ENCODE measurements at regions not wholly inside any gene's neighbourhood (a gene's known extent, or its start where the extent isn't known, plus 50 kb on each side); places are given as distances from the start of the nearest gene placed in this dataset.

DNA sequence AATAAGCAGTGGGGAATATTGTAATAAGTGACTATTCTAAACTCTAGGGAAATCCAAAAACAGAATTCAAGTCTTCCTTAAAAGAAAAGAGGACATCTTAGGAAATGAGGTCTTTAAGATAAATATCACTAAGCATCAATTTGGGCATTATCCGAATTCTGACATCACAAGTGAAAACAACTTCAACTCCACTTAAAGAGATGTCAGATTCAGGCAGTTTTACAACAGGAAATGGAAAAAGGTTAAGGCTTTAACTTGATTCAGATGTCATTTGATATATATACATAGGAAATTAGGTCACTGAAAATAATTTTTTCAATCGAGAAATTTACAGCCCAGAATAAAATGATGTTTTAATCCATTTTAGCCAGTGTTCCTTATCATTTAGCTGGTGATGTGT is 435.4 kb downstream of the SETD4 start:
- POLR2A ChIA-PET: no interaction called here
- DNase-seq (ENCODE audit: low read depth, low spot score) (no peak), ATAC-seq (no peak)
- intact Hi-C loops (cut with micrococcal nuclease; ENCODE audit: unreplicated experiment) (no loop called here), in situ Hi-C loops (cut with HindIII; ENCODE audit: low pct_unique_long_range_greater_than_20kb, low sequenced_read_pairs) (no loop called here)
- no peak overlapping the region for H3K4me3 ChIP-seq (ENCODE audit: low read depth in 2 of 2, low read length in 2 of 2)
- BruUV-seq (replicated peaks): no TSS peak
- TF ChIP-seq TCF7L2 (IDR thresholded peaks at IDR 0.05; ENCODE audit: low read depth, low read length): no peak
- TF ChIP-seq SIN3A (IDR thresholded peaks at IDR 0.05; ENCODE audit: borderline replicate concordance, insufficient read depth, low read depth, low read length): no peak
- TF ChIP-seq, protein P1, sequence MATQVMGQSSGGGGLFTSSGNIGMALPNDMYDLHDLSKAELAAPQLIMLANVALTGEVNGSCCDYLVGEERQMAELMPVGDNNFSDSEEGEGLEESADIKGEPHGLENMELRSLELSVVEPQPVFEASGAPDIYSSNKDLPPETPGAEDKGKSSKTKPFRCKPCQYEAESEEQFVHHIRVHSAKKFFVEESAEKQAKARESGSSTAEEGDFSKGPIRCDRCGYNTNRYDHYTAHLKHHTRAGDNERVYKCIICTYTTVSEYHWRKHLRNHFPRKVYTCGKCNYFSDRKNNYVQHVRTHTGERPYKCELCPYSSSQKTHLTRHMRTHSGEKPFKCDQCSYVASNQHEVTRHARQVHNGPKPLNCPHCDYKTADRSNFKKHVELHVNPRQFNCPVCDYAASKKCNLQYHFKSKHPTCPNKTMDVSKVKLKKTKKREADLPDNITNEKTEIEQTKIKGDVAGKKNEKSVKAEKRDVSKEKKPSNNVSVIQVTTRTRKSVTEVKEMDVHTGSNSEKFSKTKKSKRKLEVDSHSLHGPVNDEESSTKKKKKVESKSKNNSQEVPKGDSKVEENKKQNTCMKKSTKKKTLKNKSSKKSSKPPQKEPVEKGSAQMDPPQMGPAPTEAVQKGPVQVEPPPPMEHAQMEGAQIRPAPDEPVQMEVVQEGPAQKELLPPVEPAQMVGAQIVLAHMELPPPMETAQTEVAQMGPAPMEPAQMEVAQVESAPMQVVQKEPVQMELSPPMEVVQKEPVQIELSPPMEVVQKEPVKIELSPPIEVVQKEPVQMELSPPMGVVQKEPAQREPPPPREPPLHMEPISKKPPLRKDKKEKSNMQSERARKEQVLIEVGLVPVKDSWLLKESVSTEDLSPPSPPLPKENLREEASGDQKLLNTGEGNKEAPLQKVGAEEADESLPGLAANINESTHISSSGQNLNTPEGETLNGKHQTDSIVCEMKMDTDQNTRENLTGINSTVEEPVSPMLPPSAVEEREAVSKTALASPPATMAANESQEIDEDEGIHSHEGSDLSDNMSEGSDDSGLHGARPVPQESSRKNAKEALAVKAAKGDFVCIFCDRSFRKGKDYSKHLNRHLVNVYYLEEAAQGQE (IDR thresholded peaks at IDR 0.05; ENCODE audit: insufficient read depth in 1 of 2, low read depth in 2 of 2, low read length in 1 of 2): no peak
- TF ChIP-seq POLR2AphosphoS5 (IDR thresholded peaks at IDR 0.05; ENCODE audit: low read depth, low read length): no peak
- TF ChIP-seq, protein P2, sequence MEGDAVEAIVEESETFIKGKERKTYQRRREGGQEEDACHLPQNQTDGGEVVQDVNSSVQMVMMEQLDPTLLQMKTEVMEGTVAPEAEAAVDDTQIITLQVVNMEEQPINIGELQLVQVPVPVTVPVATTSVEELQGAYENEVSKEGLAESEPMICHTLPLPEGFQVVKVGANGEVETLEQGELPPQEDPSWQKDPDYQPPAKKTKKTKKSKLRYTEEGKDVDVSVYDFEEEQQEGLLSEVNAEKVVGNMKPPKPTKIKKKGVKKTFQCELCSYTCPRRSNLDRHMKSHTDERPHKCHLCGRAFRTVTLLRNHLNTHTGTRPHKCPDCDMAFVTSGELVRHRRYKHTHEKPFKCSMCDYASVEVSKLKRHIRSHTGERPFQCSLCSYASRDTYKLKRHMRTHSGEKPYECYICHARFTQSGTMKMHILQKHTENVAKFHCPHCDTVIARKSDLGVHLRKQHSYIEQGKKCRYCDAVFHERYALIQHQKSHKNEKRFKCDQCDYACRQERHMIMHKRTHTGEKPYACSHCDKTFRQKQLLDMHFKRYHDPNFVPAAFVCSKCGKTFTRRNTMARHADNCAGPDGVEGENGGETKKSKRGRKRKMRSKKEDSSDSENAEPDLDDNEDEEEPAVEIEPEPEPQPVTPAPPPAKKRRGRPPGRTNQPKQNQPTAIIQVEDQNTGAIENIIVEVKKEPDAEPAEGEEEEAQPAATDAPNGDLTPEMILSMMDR (IDR thresholded peaks at IDR 0.05): no peak
- no peaks in the 10 kb centered on the region for H3K4me1 ChIP-seq (ENCODE audit: control insufficient read depth, insufficient read depth, low read length)
- H3K27me3 ChIP-seq (ENCODE audit: control insufficient read depth, insufficient read depth, low read length): no peaks in the 10 kb centered on the region
- H3K9me3 ChIP-seq (ENCODE audit: control insufficient read depth, insufficient read depth, low read depth, low read length): no peaks in the 10 kb centered on the region
- H3K27ac ChIP-seq (ENCODE audit: low read length): no peak overlapping the region
- CTCF ChIA-PET: no interaction called here
- H3K36me3 ChIP-seq (ENCODE audit: control insufficient read depth, insufficient read depth, low read length): no peaks in the 10 kb centered on the region

DNA sequence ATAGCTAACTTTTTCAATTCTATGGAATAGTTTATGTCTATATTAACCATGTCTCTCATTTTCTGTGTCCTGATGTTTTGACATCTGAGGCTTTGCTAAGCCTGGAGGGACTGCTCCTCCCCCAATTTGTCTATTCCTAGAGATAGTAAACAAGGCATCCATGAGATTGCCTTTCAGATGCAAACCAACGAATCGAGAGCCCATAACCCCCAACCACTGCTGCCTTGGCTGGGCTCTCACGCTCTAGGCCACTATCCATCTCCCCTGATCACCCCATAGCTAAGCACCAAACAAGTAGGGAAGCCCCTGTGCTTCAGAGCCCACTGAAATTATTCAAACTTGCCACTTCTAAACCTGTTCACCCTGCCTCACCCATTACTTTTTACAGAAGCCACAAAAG is 437.7 kb downstream of the SETD4 start:
- H3K36me3 ChIP-seq (ENCODE audit: control insufficient read depth, insufficient read depth, low read length): no peaks in the 10 kb centered on the region
- CTCF ChIA-PET: no interaction called here
- POLR2A ChIA-PET: no interaction called here
- no TSS peak for BruUV-seq (replicated peaks)
- TF ChIP-seq, protein P1 (IDR thresholded peaks at IDR 0.05; ENCODE audit: insufficient read depth in 1 of 2, low read depth in 2 of 2, low read length in 1 of 2): no peak
- TF ChIP-seq SIN3A (IDR thresholded peaks at IDR 0.05; ENCODE audit: borderline replicate concordance, insufficient read depth, low read depth, low read length) (no peak), POLR2AphosphoS5 (IDR thresholded peaks at IDR 0.05; ENCODE audit: low read depth, low read length) (no peak), TCF7L2 (IDR thresholded peaks at IDR 0.05; ENCODE audit: low read depth, low read length) (no peak)
- TF ChIP-seq, protein P2 (IDR thresholded peaks at IDR 0.05): no peak
- no peaks in the 10 kb centered on the region for H3K4me1 ChIP-seq (ENCODE audit: control insufficient read depth, insufficient read depth, low read length)
- in situ Hi-C loops (cut with HindIII; ENCODE audit: low pct_unique_long_range_greater_than_20kb, low sequenced_read_pairs) (no loop called here), intact Hi-C loops (cut with micrococcal nuclease; ENCODE audit: unreplicated experiment) (no loop called here)
- DNase-seq (ENCODE audit: low read depth, low spot score): no peak
- H3K27me3 ChIP-seq (ENCODE audit: control insufficient read depth, insufficient read depth, low read length): no peaks in the 10 kb centered on the region
- ATAC-seq: no peak
- no peak overlapping the region for H3K4me3 ChIP-seq (ENCODE audit: low read depth in 2 of 2, low read length in 2 of 2)
- H3K27ac ChIP-seq (ENCODE audit: low read length): no peak overlapping the region
- H3K9me3 ChIP-seq (ENCODE audit: control insufficient read depth, insufficient read depth, low read depth, low read length): no peaks in the 10 kb centered on the region
